ENCODE measurements at regions not wholly inside any gene's neighbourhood (a gene's known extent, or its start where the extent isn't known, plus 50 kb on each side); places are given as distances from the start of the nearest gene placed in this dataset.

GRCh38 chr4:169906821-169907220, 119.4 kb downstream of the MFAP3L start:
- Histone ChIP-seq H3K4me3 (no peak overlapping the region), H3K4me1 (replicated peaks; ENCODE audit: insufficient read depth) (no peaks in the 10 kb centered on the region)
- CTCF ChIA-PET: no interaction called here

GRCh38 chr4:169906104-169906503, 120.1 kb downstream of the MFAP3L start:
- no peaks in the 10 kb centered on the region for H4K20me1 ChIP-seq (ENCODE audit: insufficient read depth)
- TF ChIP-seq EZH2 (IDR thresholded peaks at IDR 0.05; ENCODE audit: low read depth): no peak
- TF ChIP-seq CTCF (conservative IDR thresholded peaks at IDR 0.05): no peak
- CTCF ChIA-PET: no interaction called here
- DNase-seq: no peak
- H3K4me3 ChIP-seq: no peak overlapping the region
- no peaks in the 10 kb centered on the region for H3F3A ChIP-seq (ENCODE audit: insufficient read depth, low read depth)
- POLR2A ChIA-PET (ENCODE audit: unreplicated experiment): no interaction called here
- no peaks in the 10 kb centered on the region for H3K79me2 ChIP-seq (ENCODE audit: low read depth)
- no peak overlapping the region for H3K4me2 ChIP-seq
- no peak overlapping the region for H3K27ac ChIP-seq
- H3K36me3 ChIP-seq (ENCODE audit: low read depth): no peaks in the 10 kb centered on the region
- H2AFZ ChIP-seq: no peak overlapping the region
- H3K9me3 ChIP-seq (ENCODE audit: insufficient read depth, low read depth): no peaks in the 10 kb centered on the region
- no peaks in the 10 kb centered on the region for H3K27me3 ChIP-seq (ENCODE audit: insufficient read depth, low read depth)
- H3K4me1 ChIP-seq (replicated peaks; ENCODE audit: insufficient read depth): no peaks in the 10 kb centered on the region
- no TSS peak for BruUV-seq (replicated peaks)
- intact Hi-C loops (cut with micrococcal nuclease; ENCODE audit: unreplicated experiment): no loop called here
- no peaks in the 10 kb centered on the region for H3K9me2 ChIP-seq (ENCODE audit: insufficient read depth)

More at GRCh38 chr4:169906821-169907220, 119.4 kb downstream of the MFAP3L start:
- Histone ChIP-seq H3K4me2 (no peak overlapping the region), H2AFZ (no peak overlapping the region), H3K9me3 (ENCODE audit: insufficient read depth, low read depth) (no peaks in the 10 kb centered on the region), H3K36me3 (ENCODE audit: low read depth) (no peaks in the 10 kb centered on the region), H3K27me3 (ENCODE audit: insufficient read depth, low read depth) (no peaks in the 10 kb centered on the region), H3K79me2 (ENCODE audit: low read depth) (no peaks in the 10 kb centered on the region), H3F3A (ENCODE audit: insufficient read depth, low read depth) (no peaks in the 10 kb centered on the region), H4K20me1 (ENCODE audit: insufficient read depth) (no peaks in the 10 kb centered on the region), H3K9me2 (ENCODE audit: insufficient read depth) (no peaks in the 10 kb centered on the region), H3K27ac (no peak overlapping the region)
- DNase-seq: no peak
- intact Hi-C loops (cut with micrococcal nuclease; ENCODE audit: unreplicated experiment): no loop called here
- TF ChIP-seq EZH2 (IDR thresholded peaks at IDR 0.05; ENCODE audit: low read depth): no peak
- BruUV-seq (replicated peaks): no TSS peak
- POLR2A ChIA-PET (ENCODE audit: unreplicated experiment): no interaction called here

GRCh38 chr4:169902658-169903345, 123.4 kb downstream of the MFAP3L start:
- Histone ChIP-seq H3K27me3 (ENCODE audit: insufficient read depth, low read depth) (no peaks in the 10 kb centered on the region), H3K9me3 (ENCODE audit: insufficient read depth, low read depth) (no peaks in the 10 kb centered on the region), H2AFZ (no peak overlapping the region), H3K79me2 (ENCODE audit: low read depth) (no peaks in the 10 kb centered on the region), H3K4me3 (no peak overlapping the region), H3K4me1 (replicated peaks; ENCODE audit: insufficient read depth) (no peaks in the 10 kb centered on the region; the same call in 1 of the 2 replicates), H4K20me1 (ENCODE audit: insufficient read depth) (no peaks in the 10 kb centered on the region), H3F3A (ENCODE audit: insufficient read depth, low read depth) (no peaks in the 10 kb centered on the region), H3K27ac (no peak overlapping the region), H3K9me2 (ENCODE audit: insufficient read depth) (no peaks in the 10 kb centered on the region), H3K36me3 (ENCODE audit: low read depth) (no peaks in the 10 kb centered on the region), H3K4me2 (no peak overlapping the region)
- DNase-seq: no peak
- POLR2A ChIA-PET (ENCODE audit: unreplicated experiment): no interaction called here
- no peak for TF ChIP-seq CTCF (conservative IDR thresholded peaks at IDR 0.05)
- TF ChIP-seq EZH2 (IDR thresholded peaks at IDR 0.05; ENCODE audit: low read depth): no peak
- BruUV-seq (replicated peaks): no TSS peak
- intact Hi-C loops (cut with micrococcal nuclease; ENCODE audit: unreplicated experiment): no loop called here
- CTCF ChIA-PET: no interaction called here
